GM12891 (cell line): ENCODE measurements at regions not wholly inside any gene's neighbourhood (a gene's known extent, or its start where the extent isn't known, plus 50 kb on each side); places are given as distances from the start of the nearest gene placed in this dataset.
"Not testable (repeated sequence)": the region's sequence is repeated elsewhere in the genome, so short reads cannot be mapped to it uniquely, and the experiment has no call there.

Experiments used
- DNase-seq: peaks from one replicate; pipeline ENCODE4 v3.0.0; 2011; ENCODE audit warnings: low spot score; ENCODE audit not compliant: insufficient read length
- FAIRE-seq: peaks from 2 replicates; lab custom pipeline; 2011; peaks lifted over from hg19 to GRCh38; lab: Jason Lieb, UNC
- PAX5 ChIP-seq: IDR thresholded peaks from 2 replicates; pipeline ENCODE4 v1.6.1; 2011; ENCODE audit warnings: low read length, moderate library complexity, mild to moderate bottlenecking; ENCODE audit not compliant: insufficient read depth, severe bottlenecking
- POLR2A ChIP-seq: IDR thresholded peaks from 2 replicates; pipeline ENCODE4 v1.6.1; 2011; ENCODE audit warnings: low read depth, low read length, control low read depth
- POLR2AphosphoS5 ChIP-seq: IDR thresholded peaks from 2 replicates; pipeline ENCODE4 v1.6.1; 2011; ENCODE audit warnings: low read depth, low read length, control low read depth
- POU2F2 ChIP-seq: IDR thresholded peaks from 2 replicates; pipeline ENCODE4 v1.6.1; 2011; ENCODE audit warnings: low read depth, mild to moderate bottlenecking, control low read depth, low read length, moderate library complexity
- SPI1 ChIP-seq: IDR thresholded peaks from 2 replicates; pipeline ENCODE4 v1.6.1; 2011; ENCODE audit warnings: low read depth, low read length, control low read depth
- TAF1 ChIP-seq: IDR thresholded peaks from 2 replicates; pipeline ENCODE4 v1.6.1; 2011; ENCODE audit warnings: low read depth, low read length, control low read depth

DNA sequence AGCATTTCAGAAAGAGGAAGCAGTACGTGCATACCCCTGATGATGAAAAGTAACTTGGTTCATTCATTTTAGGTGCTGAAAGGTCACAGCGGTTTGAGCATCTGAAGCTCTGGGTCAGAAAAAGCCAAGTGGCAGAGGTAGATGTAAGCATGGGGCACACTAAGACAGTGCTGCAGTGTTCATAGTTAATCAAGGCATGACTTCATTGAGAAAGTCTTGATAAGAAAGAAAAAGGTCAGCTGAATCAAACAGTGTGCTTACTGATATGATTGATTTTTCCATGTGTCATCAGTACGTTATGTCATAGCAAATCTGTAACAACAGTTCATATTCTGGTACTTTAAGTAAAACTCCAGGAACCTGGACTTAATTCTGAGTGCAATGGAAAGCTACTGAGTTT lies 107.7 kb upstream of the PCLO start:
- FAIRE-seq (no peak), DNase-seq (no peak)
- TF ChIP-seq TAF1 (no peak), SPI1 (no peak), POU2F2 (no peak), POLR2AphosphoS5 (no peak), PAX5 (no peak), POLR2A (no peak)

GRCh38 chr7:83267141-83267631 lies 104.5 kb upstream of the PCLO start:
- FAIRE-seq, result no peak
- no peak for TF ChIP-seq PAX5
- TF ChIP-seq SPI1, result no peak
- TF ChIP-seq POLR2AphosphoS5, result no peak
- TF ChIP-seq TAF1, result no peak
- no peak for TF ChIP-seq POU2F2
- no peak for TF ChIP-seq POLR2A
- DNase-seq, result no peak

DNA sequence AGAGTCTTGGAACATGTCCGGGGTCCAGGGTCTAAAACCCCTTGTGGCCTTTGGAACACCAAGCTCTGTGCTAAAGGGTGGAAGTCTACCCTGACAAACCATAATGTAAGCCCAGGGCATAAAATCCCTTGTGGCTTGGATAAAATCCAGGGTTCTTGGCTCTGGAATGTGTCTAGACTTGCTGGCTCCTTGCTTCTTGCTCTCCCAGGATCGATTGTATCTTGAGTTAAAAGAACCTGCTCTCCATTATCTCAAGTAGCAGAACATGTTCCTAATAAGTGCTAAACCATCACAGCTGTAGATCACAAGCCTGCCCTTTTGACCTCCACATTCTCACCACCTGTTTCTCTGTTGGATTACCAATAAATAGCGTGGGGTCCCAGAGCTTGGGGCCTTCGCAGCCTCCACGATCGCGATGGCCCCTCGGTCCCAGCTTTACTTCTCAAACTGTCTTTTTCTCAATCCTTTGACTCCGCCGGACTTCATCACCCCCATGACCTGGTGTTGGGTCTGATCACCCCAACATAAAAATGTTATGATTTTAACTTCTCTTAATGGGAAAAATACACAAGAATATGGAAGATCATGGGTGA lies 100.9 kb upstream of the PCLO start:
- not testable (repeated sequence) for DNase-seq, FAIRE-seq

DNA sequence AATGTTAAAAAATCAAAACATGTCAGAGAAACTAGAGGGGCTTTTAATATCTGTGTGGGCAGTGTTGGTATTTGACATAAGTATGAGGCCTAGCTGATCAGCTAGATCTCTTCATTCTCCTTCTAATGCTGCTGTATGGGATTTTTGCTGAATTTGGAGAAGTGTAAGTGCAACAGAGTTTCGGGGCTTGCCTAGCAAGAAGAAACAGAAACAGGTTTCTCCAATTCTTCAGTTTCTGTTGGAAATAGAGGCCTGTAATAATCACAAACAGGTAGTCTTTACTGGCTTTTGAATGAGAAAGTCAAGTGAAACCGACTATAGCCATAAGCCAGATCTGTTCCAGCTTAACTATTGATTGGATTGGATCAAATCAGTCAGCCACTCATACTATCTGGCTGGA lies 96.4 kb upstream of the PCLO start:
- DNase-seq, result no peak

DNA sequence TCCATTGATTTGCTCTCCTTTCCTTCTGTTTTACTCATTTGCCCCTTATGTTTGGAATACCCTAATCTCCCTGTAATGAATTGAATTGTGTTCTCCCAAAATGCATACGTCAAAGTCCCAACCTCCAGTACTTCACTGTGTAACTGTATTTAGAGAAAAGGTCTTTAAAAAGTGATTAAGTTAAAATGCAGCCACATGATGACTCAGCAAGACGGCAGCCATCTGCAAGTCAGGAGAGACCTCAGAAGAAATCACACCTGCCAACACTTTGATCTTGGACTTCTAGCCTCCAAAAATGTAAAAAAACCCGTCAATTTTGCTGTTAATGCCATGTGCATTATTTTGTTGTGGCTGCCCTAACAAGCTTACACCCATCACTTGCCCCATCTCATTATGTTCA lies 85.3 kb upstream of the PCLO start:
- DNase-seq, result no peak
- no peak for FAIRE-seq
- TF ChIP-seq POU2F2, result no peak
- TF ChIP-seq SPI1, result no peak
- no peak for TF ChIP-seq TAF1
- no peak for TF ChIP-seq PAX5
- TF ChIP-seq POLR2AphosphoS5, result no peak
- no peak for TF ChIP-seq POLR2A

More for the DNA sequence above, 96.4 kb upstream of the PCLO start:
- TF ChIP-seq POLR2A, result no peak
- TF ChIP-seq TAF1, result no peak
- peak; percentile 13; the same call in 1 of the 2 replicates for TF ChIP-seq SPI1
- TF ChIP-seq POU2F2, result no peak
- no peak for FAIRE-seq

GRCh38 chr7:83219231-83219630 lies 56.5 kb upstream of the PCLO start:
- not testable (repeated sequence) for FAIRE-seq, DNase-seq

DNA sequence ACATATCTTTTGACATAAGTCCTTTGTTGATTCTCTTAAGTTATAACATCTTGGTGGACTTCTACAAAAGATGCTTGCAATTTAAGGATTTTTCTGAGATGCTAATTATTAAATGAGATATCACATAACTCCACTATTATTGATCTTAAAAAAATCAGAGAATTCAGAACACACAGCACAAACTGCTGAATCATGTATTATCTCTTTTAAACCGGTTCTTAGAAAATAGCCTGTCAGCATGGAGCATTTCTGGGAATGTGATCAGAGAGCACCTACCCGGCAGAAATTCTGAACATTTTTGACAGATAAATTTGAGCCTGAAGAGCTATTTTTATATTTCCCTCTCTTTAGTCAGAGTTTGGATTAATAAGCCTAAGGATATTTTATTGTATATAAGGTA lies 50.2 kb upstream of the PCLO start:
- no peak for FAIRE-seq
- no peak for DNase-seq
- TF ChIP-seq PAX5 (no peak), TAF1 (no peak), SPI1 (no peak), POLR2A (no peak), POLR2AphosphoS5 (no peak), POU2F2 (no peak)
